Kidney glomerular epithelial cell (primary cell): ENCODE measurements at regions not wholly inside any gene's neighbourhood (a gene's known extent, or its start where the extent isn't known, plus 50 kb on each side); places are given as distances from the start of the nearest gene placed in this dataset.
"Not testable (repeated sequence)": the region's sequence is repeated elsewhere in the genome, so short reads cannot be mapped to it uniquely, and the experiment has no call there.

Source experiments
- DNase-seq: peaks from one replicate; lab custom pipeline; 2025; lab: John Stamatoyannopoulos, UW

DNA sequence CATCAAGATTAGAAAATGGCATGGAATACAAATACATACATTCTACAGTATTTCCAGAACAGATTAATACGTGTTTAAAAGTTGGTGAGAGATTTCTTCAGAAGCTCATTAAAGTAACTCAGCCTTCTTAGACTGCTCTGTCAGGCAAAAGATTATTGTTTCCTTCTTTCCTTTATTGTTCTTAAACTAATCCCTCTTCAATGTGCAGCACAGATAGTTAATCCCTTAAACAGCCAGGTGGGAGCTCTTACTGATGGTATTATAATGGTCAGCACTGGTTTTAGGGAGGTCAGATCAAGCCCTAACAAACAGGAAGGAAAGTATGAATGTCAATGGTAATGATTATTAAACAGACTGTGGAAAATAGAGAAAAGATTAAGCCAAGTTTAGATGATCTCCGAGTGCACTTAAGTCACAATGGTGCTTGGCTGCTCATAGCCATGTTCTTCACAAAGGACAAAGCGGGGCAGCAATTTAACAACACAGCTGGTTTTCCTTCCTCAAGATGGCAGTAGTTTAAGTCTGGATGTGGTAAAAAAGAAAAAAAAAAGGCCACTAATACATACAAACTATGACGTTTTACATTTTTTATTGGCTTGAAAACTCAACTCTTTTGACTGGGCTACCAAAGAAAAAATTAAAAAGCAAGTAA, 992.6 kb downstream of the PCDH9 start:
- DNase-seq, result no peak

DNA sequence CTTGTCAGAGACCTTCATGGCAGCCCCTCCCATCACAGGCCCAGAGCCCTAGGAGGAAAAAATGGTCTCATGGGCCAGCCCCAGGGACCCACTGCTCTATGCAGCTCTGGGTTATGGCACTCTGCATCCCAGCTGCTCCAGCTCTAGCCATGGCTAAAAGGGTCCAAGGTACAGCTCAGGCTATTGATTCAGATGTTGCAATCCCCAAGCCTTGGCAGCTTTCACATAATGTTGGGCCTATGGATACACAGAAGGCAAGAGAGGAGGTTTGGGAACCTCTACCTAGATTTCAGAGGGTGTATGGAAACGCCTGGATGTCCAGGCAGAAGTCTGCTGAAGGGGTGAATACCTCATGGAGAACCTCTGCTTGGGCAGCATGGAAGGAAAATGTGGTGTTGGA, 996.0 kb downstream of the PCDH9 start:
- no peak for DNase-seq

DNA sequence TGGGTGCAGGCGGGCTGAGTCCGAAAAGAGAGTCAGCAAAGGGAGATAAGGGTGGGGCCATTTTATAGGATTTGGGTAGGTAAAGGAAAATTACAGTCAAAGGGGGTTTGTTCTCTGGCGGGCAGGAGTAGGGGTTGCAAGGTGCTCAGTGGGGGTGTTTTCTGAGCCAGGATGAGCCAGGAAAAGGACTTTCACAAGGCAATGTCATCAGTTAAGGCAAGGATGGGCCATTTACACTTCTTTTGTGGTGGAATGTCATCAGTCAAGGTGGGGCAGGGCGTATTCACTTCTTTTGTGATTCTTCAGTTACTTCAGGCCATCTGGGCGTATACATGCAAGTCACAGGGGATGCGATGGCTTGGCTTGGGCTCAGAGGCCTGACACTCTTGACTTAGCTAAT, 998.2 kb downstream of the PCDH9 start:
- DNase-seq, result not testable (repeated sequence)

DNA sequence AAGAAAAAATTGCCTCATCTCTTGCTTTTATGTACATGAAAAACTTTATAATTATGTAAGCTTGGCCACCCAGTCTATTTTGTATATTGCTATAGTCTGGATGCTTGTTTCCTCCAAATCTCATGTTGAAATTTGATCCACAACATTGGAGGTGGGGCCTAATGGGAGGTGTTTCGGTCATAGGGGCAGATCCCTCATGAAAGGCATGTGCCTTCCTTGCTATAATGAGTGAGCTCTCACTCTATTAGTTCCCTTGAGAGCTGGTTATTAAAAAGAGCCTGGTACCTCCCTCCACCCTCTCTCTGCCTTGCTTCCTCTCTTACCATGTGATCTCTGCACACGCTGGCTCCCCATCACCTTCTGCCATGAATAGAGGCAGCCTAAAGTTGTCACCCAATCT, 1005.1 kb downstream of the PCDH9 start:
- no peak for DNase-seq

DNA sequence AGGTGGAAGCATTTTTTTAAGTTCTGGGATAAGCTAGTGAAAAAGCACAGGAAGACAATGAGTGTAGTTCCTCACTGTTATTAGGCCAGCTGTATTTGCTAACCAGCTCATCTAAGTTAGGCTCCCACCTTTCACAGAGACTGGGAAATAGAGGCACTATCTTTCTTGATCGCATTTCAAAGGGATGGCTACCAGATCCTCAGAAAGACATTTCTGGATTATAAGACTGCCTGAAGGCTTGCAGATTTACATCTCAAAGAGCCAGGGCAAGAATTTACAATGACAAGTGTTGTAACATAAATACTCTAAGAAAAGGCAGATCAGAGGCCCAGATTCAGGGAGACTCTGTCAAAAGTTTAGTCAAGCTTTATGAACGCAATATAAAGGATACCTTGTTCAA, 1005.5 kb downstream of the PCDH9 start:
- DNase-seq, result no peak

DNA sequence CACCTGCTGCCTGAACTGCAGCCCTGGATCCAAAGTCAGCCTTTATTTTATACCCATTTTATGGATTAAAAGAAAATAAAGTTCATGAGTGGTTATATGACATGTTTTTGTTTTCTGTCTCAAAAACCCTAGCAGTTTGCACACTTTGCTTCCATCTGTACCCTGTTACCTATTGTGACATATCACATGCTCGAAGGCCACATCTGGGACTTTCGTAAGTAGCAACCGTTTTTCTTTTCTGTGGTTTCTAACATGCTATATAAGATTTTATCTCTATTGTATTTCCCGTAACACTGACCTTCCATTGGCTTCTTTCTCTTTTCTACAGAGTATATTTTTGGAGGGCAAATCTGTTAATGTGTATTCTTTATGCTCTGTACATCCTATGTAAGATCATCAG, 1007.2 kb downstream of the PCDH9 start:
- DNase-seq, result no peak

DNA sequence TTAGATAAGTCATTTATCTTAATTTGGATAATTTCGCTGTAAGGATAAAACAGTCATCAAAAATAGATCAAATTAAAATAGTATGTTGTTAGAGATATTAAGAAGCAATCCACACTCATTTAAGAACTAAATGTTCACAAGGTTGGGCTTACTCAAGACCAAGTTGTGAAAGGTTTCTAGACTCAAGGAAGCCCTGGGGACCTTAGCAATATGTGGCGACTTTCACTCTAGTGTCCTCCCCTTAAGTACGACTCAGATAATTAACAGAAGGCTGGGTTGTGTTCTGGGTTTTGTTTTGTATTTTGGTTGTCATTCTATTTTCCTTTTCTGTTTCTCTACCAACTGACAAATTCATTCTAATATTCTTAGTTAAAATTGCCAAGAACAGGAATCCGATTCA, 1008.0 kb downstream of the PCDH9 start:
- no peak for DNase-seq

DNA sequence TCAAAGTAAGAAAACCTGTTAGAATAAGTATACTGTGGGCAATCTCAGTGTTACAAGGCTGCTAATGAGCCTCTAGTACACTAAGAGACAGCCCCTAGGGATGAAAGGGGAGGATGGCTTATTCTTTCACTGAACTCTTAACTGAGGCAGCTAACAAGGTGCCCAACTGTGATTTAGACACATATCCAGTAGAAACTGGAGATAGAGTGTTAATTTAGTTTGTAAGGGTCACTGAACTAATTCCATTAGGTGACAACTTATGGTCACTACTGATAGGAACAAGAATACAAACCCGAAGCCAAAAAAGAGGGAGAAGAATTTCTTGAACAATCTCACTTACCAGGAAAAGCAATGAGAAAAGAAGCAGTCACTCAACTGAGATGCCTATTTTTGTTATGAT, 1010.6 kb downstream of the PCDH9 start:
- DNase-seq, result no peak

DNA sequence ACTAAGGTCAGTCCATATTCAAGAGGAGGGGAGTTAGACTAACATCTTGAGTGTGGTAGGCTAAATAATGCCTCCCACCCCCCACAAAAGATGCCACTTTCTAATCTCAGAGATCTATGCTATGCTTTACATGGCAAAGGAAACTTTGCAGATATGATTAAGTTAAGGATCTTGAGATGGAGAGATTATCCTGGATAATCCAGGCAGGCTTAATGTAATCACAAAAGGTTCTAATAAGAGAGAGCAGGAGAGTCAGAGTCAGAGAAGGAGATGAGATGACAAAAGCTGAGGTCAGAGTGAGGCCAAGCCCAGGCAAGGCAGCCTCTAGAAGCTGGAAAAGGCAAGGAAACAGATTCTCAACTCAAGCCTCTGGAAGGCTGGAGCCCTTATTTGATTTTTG, 1011.6 kb downstream of the PCDH9 start:
- no peak for DNase-seq

DNA sequence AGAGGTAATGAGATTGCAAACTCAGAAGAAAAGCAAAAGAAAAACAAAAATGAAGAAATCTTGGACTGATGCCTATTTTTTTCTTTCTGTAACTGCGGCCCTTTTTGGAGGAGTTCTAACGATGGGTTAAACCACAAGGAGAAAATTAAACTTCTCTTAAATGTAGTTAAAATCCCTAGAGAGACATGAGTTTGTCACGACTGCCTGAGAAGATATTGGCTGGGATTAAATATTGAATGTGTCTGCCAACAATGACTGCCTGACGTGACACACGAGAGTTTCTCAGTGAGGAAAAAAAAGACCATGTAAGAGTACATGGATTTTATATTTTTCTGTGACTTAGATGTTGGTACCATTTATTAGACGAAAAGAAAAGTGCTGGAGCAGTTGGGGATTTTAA, 1013.4 kb downstream of the PCDH9 start:
- no peak for DNase-seq

DNA sequence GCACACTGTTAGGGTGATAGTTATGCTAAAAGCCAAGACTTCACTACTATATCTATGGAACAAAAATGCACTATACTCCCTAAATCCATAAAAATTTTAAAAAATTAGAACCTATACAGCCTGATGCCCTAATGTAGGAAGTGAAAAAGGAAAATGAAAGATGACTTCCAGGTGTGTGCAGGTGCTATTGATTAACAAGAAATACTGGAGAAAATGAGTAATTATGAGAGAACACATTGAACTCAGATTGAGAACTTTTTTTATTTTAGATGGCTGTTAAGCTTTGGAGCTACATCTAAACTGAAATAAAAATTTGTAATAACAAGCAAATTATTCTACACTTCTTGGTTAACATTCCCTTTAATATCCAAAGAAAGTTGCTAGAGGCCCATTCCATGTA, 1015.7 kb downstream of the PCDH9 start:
- DNase-seq, result no peak

DNA sequence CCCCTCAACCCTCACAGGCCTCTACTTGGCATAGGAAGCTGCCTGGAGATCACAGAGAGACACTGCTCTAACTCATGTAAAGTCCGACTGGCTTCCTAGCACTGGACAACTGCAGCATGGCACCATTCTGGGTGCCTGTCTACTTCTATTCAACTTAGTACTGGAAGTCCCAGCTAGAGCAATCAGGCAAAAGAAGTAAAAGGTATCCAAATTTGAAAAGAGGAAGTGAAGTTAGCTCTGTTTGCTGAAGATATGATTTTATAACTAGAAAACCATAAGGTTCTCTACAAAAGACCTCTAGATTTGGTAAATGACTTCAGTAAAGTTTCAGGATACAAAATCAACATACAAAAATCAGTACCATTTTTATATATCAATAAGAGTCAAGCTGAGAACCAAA, 1017.6 kb downstream of the PCDH9 start:
- no peak for DNase-seq

DNA sequence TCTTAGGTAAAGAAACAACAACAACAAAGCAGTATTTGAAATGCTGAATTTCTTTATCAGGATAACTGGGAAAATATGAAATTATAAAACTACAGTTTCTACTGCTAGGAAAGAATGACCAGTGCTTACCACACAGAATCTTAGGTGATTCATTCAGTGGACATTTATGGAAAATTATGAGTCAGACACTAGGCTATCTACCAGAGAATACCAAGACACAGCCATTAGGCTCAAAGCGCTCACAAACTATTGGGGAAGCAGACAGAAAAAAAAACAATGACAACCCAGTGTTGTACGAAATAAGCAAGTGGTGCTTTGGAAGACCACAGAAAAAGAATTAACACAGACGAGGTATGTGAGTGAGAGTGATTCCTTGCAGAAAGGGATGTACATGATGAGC, 1019.5 kb downstream of the PCDH9 start:
- peak; percentile 88 for DNase-seq

DNA sequence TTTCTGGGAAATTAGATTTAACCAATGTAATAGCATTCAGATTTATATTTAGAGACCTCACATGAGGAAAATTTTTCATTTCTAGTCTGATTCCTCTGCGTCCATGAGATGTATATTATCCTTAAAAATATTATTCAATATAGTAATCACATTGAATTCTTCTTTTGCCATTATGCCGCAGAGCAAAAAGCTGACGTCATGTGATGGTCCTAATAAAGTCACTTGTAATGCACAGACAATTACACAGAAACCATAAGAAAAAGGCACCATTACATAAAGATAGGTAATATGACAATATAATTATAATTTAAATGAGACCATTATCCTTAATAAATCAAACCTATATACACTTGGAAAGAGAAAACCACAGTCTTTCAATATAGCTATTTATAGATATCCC, 1021.5 kb downstream of the PCDH9 start:
- no peak for DNase-seq

DNA sequence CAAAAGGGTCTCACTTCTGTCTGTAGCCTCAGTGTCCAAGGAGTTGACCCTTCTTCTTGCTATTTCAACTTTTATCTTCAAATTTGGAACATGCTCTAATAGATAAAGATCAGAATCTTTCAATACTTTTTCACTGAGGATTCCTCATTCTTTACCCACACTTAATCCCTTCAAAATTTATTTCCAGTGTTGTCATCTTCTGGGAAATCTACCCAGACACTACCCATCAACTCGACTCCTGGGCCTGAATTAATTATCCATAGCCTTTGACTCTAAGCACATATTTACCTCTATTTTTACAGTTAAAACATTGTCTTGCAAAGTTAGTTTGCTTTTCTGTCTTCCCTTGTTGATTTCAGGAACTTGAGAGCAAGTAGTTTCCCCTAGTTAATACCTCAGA, 1022.5 kb downstream of the PCDH9 start:
- DNase-seq, result peak; percentile 2

DNA sequence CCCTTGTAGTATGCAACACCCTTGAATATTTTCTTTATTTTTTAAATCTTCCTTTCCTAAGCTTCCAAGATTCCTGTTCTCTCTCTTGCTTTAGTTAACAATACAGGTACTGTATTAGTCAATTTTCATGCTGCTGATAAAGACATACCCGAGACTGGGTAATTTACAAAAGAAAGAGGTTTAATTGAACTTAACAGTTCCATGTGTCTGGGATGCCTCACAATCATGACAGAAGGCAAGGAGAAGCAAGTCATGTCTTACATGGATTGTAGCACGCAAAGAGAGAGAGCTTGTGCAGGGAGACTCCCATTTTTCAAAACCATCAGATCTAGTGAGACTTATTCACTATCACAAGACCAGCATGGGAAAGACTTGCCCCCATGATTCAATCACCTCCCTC, 1024.3 kb downstream of the PCDH9 start:
- no peak for DNase-seq

DNA sequence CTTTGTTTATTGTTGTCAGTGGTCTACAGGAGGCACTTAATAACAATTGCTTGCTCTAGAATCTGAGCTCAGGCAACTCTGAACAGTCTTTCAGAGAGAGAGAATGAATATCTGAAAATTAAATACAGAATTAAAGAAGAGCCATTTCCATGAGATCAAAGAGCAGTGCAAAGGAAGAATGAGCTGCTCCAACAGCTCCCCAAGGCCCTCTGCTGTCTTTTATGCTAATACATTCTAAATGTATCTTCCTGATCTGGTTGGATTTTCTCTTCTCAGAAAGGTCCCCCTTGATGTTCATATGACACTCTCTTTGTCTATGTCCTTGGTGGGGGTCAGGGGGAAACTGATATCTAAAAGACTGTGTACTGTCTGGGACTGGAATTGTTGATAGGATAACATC, 1029.6 kb downstream of the PCDH9 start:
- DNase-seq, result no peak

DNA sequence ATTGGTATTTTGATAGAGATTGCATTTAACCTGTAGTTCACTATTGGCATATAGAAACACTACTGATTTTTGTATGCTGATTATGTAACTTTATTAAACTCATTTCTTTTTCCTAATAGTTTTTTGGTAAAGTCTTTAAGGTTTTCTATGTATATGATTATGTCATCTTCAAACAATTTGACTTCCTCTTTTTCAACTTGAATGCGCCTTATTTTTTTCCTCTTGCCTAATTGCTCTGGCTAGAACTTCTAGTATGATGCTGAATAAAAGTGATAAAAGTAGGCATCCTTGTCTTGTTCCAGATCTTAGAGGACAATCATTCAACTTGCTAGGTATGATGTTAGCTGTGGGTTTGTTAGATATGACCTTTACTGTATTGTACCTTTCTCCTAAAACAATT, 1034.9 kb downstream of the PCDH9 start:
- DNase-seq, result no peak

DNA sequence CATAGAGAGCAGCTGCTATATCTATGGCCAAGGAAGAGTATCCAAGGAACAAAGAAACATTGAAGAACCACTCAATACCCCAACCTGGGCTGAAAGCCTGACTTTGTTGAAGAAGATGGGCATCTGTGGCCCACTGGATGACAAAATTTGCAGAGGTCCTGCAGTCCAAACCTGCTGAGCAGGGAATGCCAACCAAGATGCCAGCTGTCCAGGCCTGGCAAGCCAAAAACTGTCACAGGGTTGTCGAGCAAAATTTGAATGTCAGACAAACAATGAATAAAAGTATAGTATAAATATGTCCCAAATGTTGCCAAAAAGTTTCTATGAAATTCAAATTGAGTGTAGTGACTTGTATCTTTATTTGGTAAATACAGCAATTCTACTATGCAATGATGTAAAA, 1040.2 kb downstream of the PCDH9 start:
- no peak for DNase-seq

DNA sequence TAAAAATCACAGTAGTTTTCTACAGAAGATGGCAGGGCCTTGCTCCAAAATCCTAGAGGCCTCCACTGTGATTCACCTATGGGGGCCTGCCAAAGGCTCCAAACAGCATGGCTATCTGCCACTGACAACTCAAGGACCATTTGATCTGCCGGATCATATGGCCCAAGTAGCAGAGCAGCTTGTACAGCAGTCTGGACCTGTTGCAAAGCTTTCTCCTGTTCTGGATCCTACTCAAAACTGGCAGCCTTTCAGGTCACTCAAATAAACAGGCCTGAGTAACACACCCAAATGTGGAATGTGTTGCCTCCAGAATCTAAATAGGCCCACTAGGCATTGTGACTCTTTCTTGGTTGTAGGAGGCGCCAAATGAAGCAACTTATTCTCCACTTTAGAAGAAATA, 1049.3 kb downstream of the PCDH9 start:
- no peak for DNase-seq

DNA sequence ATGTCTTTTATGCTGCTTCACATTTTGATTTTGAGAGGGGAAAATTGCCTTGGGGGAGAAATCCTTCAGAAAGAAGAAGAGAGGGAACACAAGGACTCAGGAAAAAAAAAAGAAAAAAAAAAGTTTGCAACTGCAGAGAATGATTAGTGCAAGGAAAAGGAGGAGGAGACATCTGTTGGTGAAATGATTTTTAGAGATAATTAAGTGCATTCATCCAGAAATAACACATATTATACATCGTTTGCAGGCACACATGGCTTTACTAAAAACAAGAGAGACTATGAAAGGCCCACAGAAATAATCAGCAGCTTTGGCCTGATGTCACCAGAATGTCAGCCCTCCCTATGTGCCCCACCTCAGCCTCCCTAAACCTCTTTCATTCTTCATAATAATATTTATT, 1058.2 kb downstream of the PCDH9 start:
- no peak for DNase-seq

DNA sequence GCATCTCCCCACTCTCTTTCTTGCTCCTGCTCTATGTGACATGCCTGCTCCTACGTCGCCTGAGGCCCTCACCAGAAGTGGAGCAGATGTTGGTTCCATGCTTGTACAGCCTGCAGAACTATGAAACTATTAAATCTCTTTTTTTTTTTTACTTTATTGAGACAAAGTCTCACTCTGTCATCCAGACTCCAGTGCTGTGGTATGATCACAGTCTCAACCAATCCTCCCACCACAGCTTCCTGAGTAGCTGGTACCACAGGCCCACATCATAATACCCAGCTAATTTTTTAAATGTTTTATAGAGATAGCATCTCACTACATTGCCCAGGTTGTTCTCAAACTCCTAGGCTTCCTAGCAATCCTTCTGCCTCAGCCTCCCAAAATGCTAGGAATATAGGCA, 1067.7 kb downstream of the PCDH9 start:
- DNase-seq, result no peak

DNA sequence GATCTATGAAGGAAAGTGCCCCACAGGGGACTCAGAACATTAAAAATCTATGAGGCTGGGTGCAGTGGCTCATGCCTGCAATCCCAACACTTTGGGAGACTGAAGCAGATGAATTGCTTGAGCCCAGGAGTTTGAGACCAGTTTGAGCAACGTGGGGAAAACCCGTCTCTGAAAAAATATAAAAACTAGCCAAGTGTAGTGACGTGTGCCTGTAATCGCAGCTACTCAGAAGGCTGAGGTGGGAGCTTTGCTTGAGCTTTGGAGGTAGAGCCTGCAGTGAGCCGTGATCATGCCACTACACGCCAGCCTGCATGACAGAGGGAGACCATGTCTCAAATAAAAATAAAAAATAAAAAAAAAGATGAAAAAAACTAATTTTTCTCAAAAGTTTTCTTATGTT, 1070.6 kb downstream of the PCDH9 start:
- peak; percentile 41 for DNase-seq

DNA sequence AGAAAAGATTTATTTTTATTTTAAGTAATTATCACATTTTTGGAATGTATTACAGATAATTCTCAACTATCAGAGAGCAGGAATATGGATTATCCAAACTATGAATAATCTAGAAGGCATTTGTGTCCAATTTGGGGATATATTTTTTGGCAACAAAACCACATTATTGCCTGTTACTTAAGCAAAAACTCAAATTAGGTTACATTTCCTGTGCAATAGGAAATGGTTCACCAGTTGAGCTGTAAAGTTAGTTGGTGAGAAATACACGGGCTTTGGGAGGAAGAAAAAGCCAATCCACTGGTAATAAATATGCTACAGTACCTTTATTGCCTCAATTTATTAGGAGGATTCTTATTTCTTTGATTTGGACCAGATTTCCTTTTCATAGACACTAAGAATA, 1075.2 kb downstream of the PCDH9 start:
- no peak for DNase-seq

DNA sequence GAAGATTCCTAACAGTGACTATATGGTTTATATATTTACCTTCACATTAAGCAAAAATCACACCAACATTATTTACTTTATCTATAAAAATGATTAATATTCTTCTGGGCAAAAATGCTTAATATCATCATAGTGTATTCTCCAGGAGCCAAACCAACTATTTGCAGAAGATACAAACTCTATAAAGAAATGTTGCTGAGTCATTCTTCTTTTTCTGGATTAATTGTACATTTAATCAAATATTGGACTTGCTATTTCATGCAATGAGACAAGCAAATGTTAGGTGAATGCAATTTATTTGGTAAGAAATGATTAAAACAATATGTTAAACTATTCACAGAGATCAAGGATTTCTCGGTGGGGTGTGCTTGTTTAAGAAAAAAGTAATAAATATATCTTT, 1075.8 kb downstream of the PCDH9 start:
- DNase-seq, result no peak
